Activated naive CD8-positive, alpha-beta T cell (primary cell): ENCODE measurements at regions not wholly inside any gene's neighbourhood (a gene's known extent, or its start where the extent isn't known, plus 50 kb on each side); places are given as distances from the start of the nearest gene placed in this dataset.

ENCODE experiments used
- H3K27ac Mint-ChIP-seq: one replicate; pipeline ENCODE4 v1.8.0; 2021; ENCODE audit warnings: mixed read lengths
- H3K27me3 Mint-ChIP-seq: one replicate; pipeline ENCODE4 v1.8.0; 2021; ENCODE audit warnings: mixed read lengths
- H3K36me3 Mint-ChIP-seq: one replicate; pipeline ENCODE4 v1.8.0; 2021; ENCODE audit warnings: mixed read lengths
- H3K4me1 Mint-ChIP-seq: one replicate; pipeline ENCODE4 v1.8.0; 2021; ENCODE audit warnings: low read depth, mixed read lengths
- H3K4me3 Mint-ChIP-seq: one replicate; pipeline ENCODE4 v1.8.0; 2021; ENCODE audit warnings: mild to moderate bottlenecking, mixed read lengths
- H3K9me3 Mint-ChIP-seq: one replicate; pipeline ENCODE4 v1.8.0; 2021; ENCODE audit warnings: low read depth, mixed read lengths

GRCh38 chrY:19083006-19083405, 309.5 kb upstream of the HSFY2 start:
- H3K27ac Mint-ChIP-seq, result no peak overlapping the region
- no peak overlapping the region for H3K4me3 Mint-ChIP-seq
- no peaks in the 10 kb centered on the region for H3K36me3 Mint-ChIP-seq
- no peaks in the 10 kb centered on the region for H3K27me3 Mint-ChIP-seq
- no peaks in the 10 kb centered on the region for H3K9me3 Mint-ChIP-seq
- H3K4me1 Mint-ChIP-seq, result no peaks in the 10 kb centered on the region

- H3K4me1 Mint-ChIP-seq, result peaks cover 8% of the 10 kb centered on the region
- no peaks in the 10 kb centered on the region for H3K9me3 Mint-ChIP-seq
- no peaks in the 10 kb centered on the region for H3K27me3 Mint-ChIP-seq
- H3K27ac Mint-ChIP-seq, result peak overlapping the region; percentile 89
- H3K36me3 Mint-ChIP-seq, result no peaks in the 10 kb centered on the region
- peak overlapping the region; percentile 92 for H3K4me3 Mint-ChIP-seq
These were observed 304.2 kb upstream of the HSFY2 start for GRCh38 chrY:19077698-19078113.

GRCh38 chrY:19076846-19077697, 303.5 kb upstream of the HSFY2 start:
- H3K27me3 Mint-ChIP-seq, result no peaks in the 10 kb centered on the region
- H3K4me3 Mint-ChIP-seq, result peak overlapping the region; percentile 92
- H3K36me3 Mint-ChIP-seq, result no peaks in the 10 kb centered on the region
- peak overlapping the region; percentile 89 for H3K27ac Mint-ChIP-seq
- peaks cover 9% of the 10 kb centered on the region for H3K4me1 Mint-ChIP-seq
- no peaks in the 10 kb centered on the region for H3K9me3 Mint-ChIP-seq

GRCh38 chrY:19075471-19076253, 302.1 kb upstream of the HSFY2 start:
- no peaks in the 10 kb centered on the region for H3K27me3 Mint-ChIP-seq
- peak overlapping the region; percentile 54 for H3K27ac Mint-ChIP-seq
- no peaks in the 10 kb centered on the region for H3K36me3 Mint-ChIP-seq
- no peaks in the 10 kb centered on the region for H3K9me3 Mint-ChIP-seq
- peaks cover 12% of the 10 kb centered on the region for H3K4me1 Mint-ChIP-seq
- peak overlapping the region; percentile 88 for H3K4me3 Mint-ChIP-seq

- no peak overlapping the region for H3K4me3 Mint-ChIP-seq
These were observed 293.9 kb upstream of the HSFY2 start for GRCh38 chrY:19067435-19067834.

GRCh38 chrY:19066447-19067190, 293.1 kb upstream of the HSFY2 start:
- Mint-ChIP-seq H3K36me3 (peaks cover 5% of the 10 kb centered on the region), H3K4me3 (no peak overlapping the region), H3K27me3 (no peaks in the 10 kb centered on the region), H3K27ac (no peak overlapping the region), H3K4me1 (peaks cover 20% of the 10 kb centered on the region), H3K9me3 (no peaks in the 10 kb centered on the region)

More at GRCh38 chrY:19067435-19067834, 293.9 kb upstream of the HSFY2 start:
- H3K36me3 Mint-ChIP-seq, result peaks cover 5% of the 10 kb centered on the region
- no peak overlapping the region for H3K27ac Mint-ChIP-seq
- no peaks in the 10 kb centered on the region for H3K27me3 Mint-ChIP-seq
- H3K9me3 Mint-ChIP-seq, result no peaks in the 10 kb centered on the region
- H3K4me1 Mint-ChIP-seq, result peaks cover 23% of the 10 kb centered on the region

- no peaks in the 10 kb centered on the region for H3K27me3 Mint-ChIP-seq
These were observed 291.6 kb upstream of the HSFY2 start for GRCh38 chrY:19065119-19065518.

GRCh38 chrY:19059733-19060132, 286.2 kb upstream of the HSFY2 start:
- no peaks in the 10 kb centered on the region for H3K9me3 Mint-ChIP-seq
- no peaks in the 10 kb centered on the region for H3K27me3 Mint-ChIP-seq
- peaks cover 2% of the 10 kb centered on the region for H3K36me3 Mint-ChIP-seq
- H3K27ac Mint-ChIP-seq, result no peak overlapping the region
- peaks cover 19% of the 10 kb centered on the region for H3K4me1 Mint-ChIP-seq
- no peak overlapping the region for H3K4me3 Mint-ChIP-seq

More at GRCh38 chrY:19065119-19065518, 291.6 kb upstream of the HSFY2 start:
- Mint-ChIP-seq H3K27ac (no peak overlapping the region), H3K36me3 (peaks cover 5% of the 10 kb centered on the region), H3K4me1 (peaks cover 19% of the 10 kb centered on the region), H3K9me3 (no peaks in the 10 kb centered on the region), H3K4me3 (no peak overlapping the region)

GRCh38 chrY:19058831-19059370, 285.4 kb upstream of the HSFY2 start:
- Mint-ChIP-seq H3K4me1 (peaks cover 18% of the 10 kb centered on the region), H3K27ac (no peak overlapping the region), H3K4me3 (no peak overlapping the region), H3K9me3 (no peaks in the 10 kb centered on the region), H3K27me3 (no peaks in the 10 kb centered on the region), H3K36me3 (no peaks in the 10 kb centered on the region)

- no peaks in the 10 kb centered on the region for H3K9me3 Mint-ChIP-seq
- no peak overlapping the region for H3K4me3 Mint-ChIP-seq
- no peaks in the 10 kb centered on the region for H3K27me3 Mint-ChIP-seq
- H3K36me3 Mint-ChIP-seq, result peaks cover 2% of the 10 kb centered on the region
- H3K27ac Mint-ChIP-seq, result no peak overlapping the region
- peaks cover 12% of the 10 kb centered on the region for H3K4me1 Mint-ChIP-seq
These were observed 282.6 kb upstream of the HSFY2 start for GRCh38 chrY:19056138-19056469.

GRCh38 chrY:19055232-19056137, 281.9 kb upstream of the HSFY2 start:
- Mint-ChIP-seq H3K27me3 (no peaks in the 10 kb centered on the region), H3K36me3 (peaks cover 2% of the 10 kb centered on the region)

GRCh38 chrY:19053806-19054205, 280.3 kb upstream of the HSFY2 start:
- Mint-ChIP-seq H3K4me3 (no peak overlapping the region), H3K27ac (no peak overlapping the region), H3K27me3 (no peaks in the 10 kb centered on the region), H3K4me1 (peaks cover 13% of the 10 kb centered on the region), H3K36me3 (peaks cover 2% of the 10 kb centered on the region), H3K9me3 (no peaks in the 10 kb centered on the region)

More at GRCh38 chrY:19055232-19056137, 281.9 kb upstream of the HSFY2 start:
- no peak overlapping the region for H3K4me3 Mint-ChIP-seq
- no peaks in the 10 kb centered on the region for H3K9me3 Mint-ChIP-seq
- H3K4me1 Mint-ChIP-seq, result peaks cover 12% of the 10 kb centered on the region
- H3K27ac Mint-ChIP-seq, result no peak overlapping the region

- Mint-ChIP-seq H3K4me1 (peaks cover 11% of the 10 kb centered on the region), H3K9me3 (no peaks in the 10 kb centered on the region), H3K4me3 (no peak overlapping the region), H3K27me3 (no peaks in the 10 kb centered on the region), H3K36me3 (peaks cover 9% of the 10 kb centered on the region), H3K27ac (no peak overlapping the region)
These were observed 277.5 kb upstream of the HSFY2 start for GRCh38 chrY:19051021-19051420.

- Mint-ChIP-seq H3K4me1 (no peaks in the 10 kb centered on the region), H3K4me3 (no peak overlapping the region), H3K27me3 (no peaks in the 10 kb centered on the region), H3K27ac (no peak overlapping the region), H3K9me3 (no peaks in the 10 kb centered on the region), H3K36me3 (peaks cover 12% of the 10 kb centered on the region)
These were observed 269.5 kb upstream of the HSFY2 start for GRCh38 chrY:19042984-19043442.
